Activated naive CD8-positive, alpha-beta T cell (primary cell): ENCODE measurements at regions not wholly inside any gene's neighbourhood (a gene's known extent, or its start where the extent isn't known, plus 50 kb on each side); places are given as distances from the start of the nearest gene placed in this dataset.

Source experiments
- H3K27ac Mint-ChIP-seq: one replicate; pipeline ENCODE4 v1.8.0; 2021; ENCODE audit warnings: mixed read lengths
- H3K27me3 Mint-ChIP-seq: one replicate; pipeline ENCODE4 v1.8.0; 2021; ENCODE audit warnings: mixed read lengths
- H3K36me3 Mint-ChIP-seq: one replicate; pipeline ENCODE4 v1.8.0; 2021; ENCODE audit warnings: mixed read lengths
- H3K4me1 Mint-ChIP-seq: one replicate; pipeline ENCODE4 v1.8.0; 2021; ENCODE audit warnings: low read depth, mixed read lengths
- H3K4me3 Mint-ChIP-seq: one replicate; pipeline ENCODE4 v1.8.0; 2021; ENCODE audit warnings: mild to moderate bottlenecking, mixed read lengths
- H3K9me3 Mint-ChIP-seq: one replicate; pipeline ENCODE4 v1.8.0; 2021; ENCODE audit warnings: low read depth, mixed read lengths

GRCh38 chr3:25218362-25218761 lies 209.7 kb upstream of the RARB start:
- no peak overlapping the region for H3K4me3 Mint-ChIP-seq
- H3K36me3 Mint-ChIP-seq, result no peaks in the 10 kb centered on the region
- no peaks in the 10 kb centered on the region for H3K4me1 Mint-ChIP-seq
- H3K9me3 Mint-ChIP-seq, result no peaks in the 10 kb centered on the region
- no peaks in the 10 kb centered on the region for H3K27me3 Mint-ChIP-seq
- no peak overlapping the region for H3K27ac Mint-ChIP-seq

- Mint-ChIP-seq H3K27me3 (no peaks in the 10 kb centered on the region), H3K4me1 (no peaks in the 10 kb centered on the region), H3K27ac (no peak overlapping the region), H3K36me3 (no peaks in the 10 kb centered on the region), H3K4me3 (no peak overlapping the region), H3K9me3 (no peaks in the 10 kb centered on the region)
These were observed 201.3 kb upstream of the RARB start for GRCh38 chr3:25226747-25227146.

DNA sequence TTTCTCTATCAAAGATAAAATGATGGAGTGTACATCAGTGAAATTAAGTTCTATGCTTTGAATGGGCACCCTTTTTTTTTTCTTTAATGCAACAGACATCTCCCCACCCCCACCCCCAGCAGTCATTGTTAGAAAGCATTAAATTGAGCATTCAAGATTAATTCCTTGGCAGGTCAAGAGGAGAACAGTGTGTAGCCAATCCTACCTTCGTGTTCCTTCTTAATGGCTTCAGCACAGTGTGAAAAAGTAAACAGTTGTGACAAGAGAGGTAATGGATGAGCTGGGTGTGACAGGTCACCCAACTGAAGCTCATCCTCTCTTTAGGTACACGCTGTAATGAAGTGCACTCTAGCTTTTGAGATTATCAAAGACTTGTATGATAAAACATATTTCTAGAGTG lies 198.5 kb upstream of the RARB start:
- H3K27me3 Mint-ChIP-seq, result no peaks in the 10 kb centered on the region
- no peak overlapping the region for H3K4me3 Mint-ChIP-seq
- H3K4me1 Mint-ChIP-seq, result no peaks in the 10 kb centered on the region

DNA sequence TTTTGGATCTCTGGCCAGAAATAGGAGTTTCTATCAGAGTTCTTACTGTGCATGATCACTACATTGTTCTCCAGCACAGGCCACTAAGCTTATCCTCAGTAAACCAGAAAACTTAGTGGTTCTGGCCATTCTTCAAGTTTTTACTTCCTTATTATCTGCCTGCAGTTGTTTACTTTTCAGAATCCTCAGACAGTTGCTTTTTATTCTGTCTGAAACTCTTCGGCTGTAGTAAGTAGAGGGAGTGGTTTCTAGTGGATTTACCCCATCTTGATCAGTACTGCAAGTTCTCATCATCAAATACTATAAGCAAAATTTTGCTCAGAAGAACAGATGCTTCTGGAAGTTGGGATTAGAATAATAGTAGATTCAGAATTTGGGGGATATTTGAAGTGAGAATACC lies 193.0 kb upstream of the RARB start:
- H3K27me3 Mint-ChIP-seq, result no peaks in the 10 kb centered on the region
- H3K27ac Mint-ChIP-seq, result no peak overlapping the region
- H3K4me1 Mint-ChIP-seq, result no peaks in the 10 kb centered on the region
- H3K36me3 Mint-ChIP-seq, result no peaks in the 10 kb centered on the region
- no peaks in the 10 kb centered on the region for H3K9me3 Mint-ChIP-seq
- H3K4me3 Mint-ChIP-seq, result no peak overlapping the region

More for the DNA sequence above, 198.5 kb upstream of the RARB start:
- no peak overlapping the region for H3K27ac Mint-ChIP-seq
- H3K36me3 Mint-ChIP-seq, result no peaks in the 10 kb centered on the region
- no peaks in the 10 kb centered on the region for H3K9me3 Mint-ChIP-seq

GRCh38 chr3:25235466-25235865 lies 192.6 kb upstream of the RARB start:
- H3K4me3 Mint-ChIP-seq, result no peak overlapping the region
- peaks cover 2% of the 10 kb centered on the region for H3K9me3 Mint-ChIP-seq
- no peaks in the 10 kb centered on the region for H3K27me3 Mint-ChIP-seq
- H3K4me1 Mint-ChIP-seq, result no peaks in the 10 kb centered on the region
- H3K36me3 Mint-ChIP-seq, result no peaks in the 10 kb centered on the region
- no peak overlapping the region for H3K27ac Mint-ChIP-seq

DNA sequence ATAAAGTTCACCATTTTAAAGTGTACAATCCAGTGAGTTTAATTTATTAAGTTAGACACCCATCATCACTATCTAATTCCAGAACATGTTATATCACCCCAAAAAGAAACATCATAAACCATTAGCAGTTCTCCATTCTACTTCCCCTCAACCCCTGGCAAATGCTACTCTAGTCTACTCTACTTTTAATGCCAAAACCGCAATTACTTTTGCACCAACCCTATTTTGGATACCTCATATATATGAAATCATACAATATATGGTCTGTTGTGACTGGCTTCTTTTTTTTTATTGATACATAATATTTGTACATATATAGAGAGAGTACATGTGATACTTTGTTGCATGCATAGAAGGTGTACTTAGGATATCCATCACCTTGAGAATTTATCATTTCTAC lies 190.5 kb upstream of the RARB start:
- Mint-ChIP-seq H3K27ac (no peak overlapping the region), H3K9me3 (peaks cover 8% of the 10 kb centered on the region), H3K4me1 (no peaks in the 10 kb centered on the region), H3K36me3 (no peaks in the 10 kb centered on the region), H3K4me3 (no peak overlapping the region), H3K27me3 (no peaks in the 10 kb centered on the region)

DNA sequence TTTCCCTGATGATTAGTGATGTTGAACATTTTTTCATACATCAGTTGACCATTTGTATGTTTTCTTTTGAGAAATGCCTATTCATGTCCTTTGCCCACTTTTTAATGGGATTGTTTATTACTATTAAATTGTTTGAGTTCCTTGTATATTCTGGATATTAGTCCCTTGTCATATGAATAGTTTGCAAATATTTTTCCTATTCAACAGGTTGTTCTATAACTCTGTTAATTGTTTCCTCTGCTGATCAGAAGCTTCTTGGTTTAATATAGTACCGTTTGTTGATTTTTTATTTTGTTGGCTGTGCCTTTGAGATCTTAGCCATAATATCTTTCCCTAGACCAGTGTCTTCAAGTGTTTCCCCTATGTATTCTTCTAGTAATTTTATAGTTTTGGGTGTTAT lies 189.0 kb upstream of the RARB start:
- Mint-ChIP-seq H3K9me3 (peaks cover 12% of the 10 kb centered on the region), H3K27ac (no peak overlapping the region), H3K36me3 (no peaks in the 10 kb centered on the region), H3K27me3 (no peaks in the 10 kb centered on the region), H3K4me3 (no peak overlapping the region), H3K4me1 (no peaks in the 10 kb centered on the region)

DNA sequence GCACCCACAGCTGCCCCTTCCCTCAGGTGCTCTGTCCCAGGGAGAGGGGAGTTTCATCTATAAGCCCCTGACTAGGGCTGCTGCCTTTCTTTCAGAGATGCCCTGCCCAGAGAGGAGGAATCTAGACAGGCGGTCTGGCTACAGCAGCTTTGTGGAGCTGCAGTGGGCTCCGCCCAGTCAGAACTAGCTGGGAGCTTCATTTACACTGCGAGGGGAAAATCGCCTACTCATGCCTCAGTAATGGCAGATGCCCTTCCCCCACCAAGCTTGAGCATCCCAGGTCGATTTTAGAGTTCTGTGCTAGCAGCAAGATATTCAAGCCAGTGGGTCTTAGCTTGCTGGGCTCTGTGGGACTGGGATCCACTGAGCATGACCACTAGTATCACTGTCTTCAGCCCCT lies 181.2 kb upstream of the RARB start:
- Mint-ChIP-seq H3K36me3 (no peaks in the 10 kb centered on the region), H3K27ac (no peak overlapping the region), H3K4me3 (no peak overlapping the region), H3K9me3 (peaks cover 18% of the 10 kb centered on the region), H3K27me3 (no peaks in the 10 kb centered on the region), H3K4me1 (no peaks in the 10 kb centered on the region)

- Mint-ChIP-seq H3K4me1 (no peaks in the 10 kb centered on the region), H3K36me3 (no peaks in the 10 kb centered on the region), H3K27ac (no peak overlapping the region), H3K27me3 (no peaks in the 10 kb centered on the region), H3K9me3 (peaks cover 19% of the 10 kb centered on the region), H3K4me3 (no peak overlapping the region)
These were observed 175.8 kb upstream of the RARB start for GRCh38 chr3:25252291-25252690.

DNA sequence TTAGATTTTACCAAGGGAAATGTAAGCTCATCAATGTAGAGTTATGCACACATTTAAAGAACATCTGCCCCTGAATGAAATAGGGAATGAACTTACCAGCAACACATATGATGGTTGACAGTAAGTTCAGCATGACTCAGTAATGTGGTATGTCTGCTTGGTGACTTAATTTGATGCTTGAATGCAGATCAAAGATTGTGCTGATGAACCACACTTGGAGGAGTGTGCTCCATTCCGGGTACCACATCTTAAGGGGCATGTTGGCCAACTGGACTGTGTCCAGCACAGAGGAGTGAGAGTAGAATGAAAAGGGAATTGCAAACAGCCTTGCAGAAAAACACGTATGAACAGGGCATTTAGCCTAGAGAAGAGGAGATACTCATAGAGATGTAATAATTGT lies 171.0 kb upstream of the RARB start:
- Mint-ChIP-seq H3K9me3 (peaks cover 6% of the 10 kb centered on the region), H3K27me3 (no peaks in the 10 kb centered on the region), H3K4me1 (no peaks in the 10 kb centered on the region), H3K36me3 (no peaks in the 10 kb centered on the region), H3K4me3 (no peak overlapping the region), H3K27ac (no peak overlapping the region)

GRCh38 chr3:25259871-25260270 lies 168.2 kb upstream of the RARB start:
- no peak overlapping the region for H3K27ac Mint-ChIP-seq
- H3K4me1 Mint-ChIP-seq, result no peaks in the 10 kb centered on the region
- H3K4me3 Mint-ChIP-seq, result no peak overlapping the region
- H3K9me3 Mint-ChIP-seq, result no peaks in the 10 kb centered on the region
- no peaks in the 10 kb centered on the region for H3K36me3 Mint-ChIP-seq
- no peaks in the 10 kb centered on the region for H3K27me3 Mint-ChIP-seq

GRCh38 chr3:25262322-25262721 lies 165.7 kb upstream of the RARB start:
- no peak overlapping the region for H3K27ac Mint-ChIP-seq
- no peaks in the 10 kb centered on the region for H3K36me3 Mint-ChIP-seq
- H3K4me1 Mint-ChIP-seq, result no peaks in the 10 kb centered on the region
- H3K9me3 Mint-ChIP-seq, result no peaks in the 10 kb centered on the region
- H3K27me3 Mint-ChIP-seq, result no peaks in the 10 kb centered on the region
- no peak overlapping the region for H3K4me3 Mint-ChIP-seq

DNA sequence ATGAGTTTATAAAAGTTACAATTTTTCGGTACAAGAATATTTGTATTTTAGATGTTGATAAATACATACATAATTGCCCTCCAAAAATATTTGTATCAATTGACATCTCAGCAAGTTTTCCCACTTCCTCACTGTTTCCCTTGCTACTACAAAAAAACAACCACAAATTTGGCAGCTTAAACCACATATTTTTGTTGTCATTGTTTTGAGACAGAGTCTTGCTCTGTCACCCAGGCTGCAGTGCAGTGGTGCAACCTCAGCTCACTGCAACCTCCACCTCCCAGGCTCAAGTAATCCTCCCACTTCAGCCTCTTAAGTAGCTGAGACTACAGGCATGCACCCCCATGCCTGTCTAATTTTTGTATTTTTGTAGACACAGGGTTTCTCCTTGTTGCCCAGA lies 162.8 kb upstream of the RARB start:
- H3K27me3 Mint-ChIP-seq, result no peaks in the 10 kb centered on the region
- no peaks in the 10 kb centered on the region for H3K9me3 Mint-ChIP-seq
- H3K36me3 Mint-ChIP-seq, result no peaks in the 10 kb centered on the region
- H3K4me3 Mint-ChIP-seq, result no peak overlapping the region
- H3K27ac Mint-ChIP-seq, result no peak overlapping the region
- no peaks in the 10 kb centered on the region for H3K4me1 Mint-ChIP-seq

GRCh38 chr3:25266677-25267076 lies 161.4 kb upstream of the RARB start:
- Mint-ChIP-seq H3K4me1 (no peaks in the 10 kb centered on the region), H3K4me3 (no peak overlapping the region), H3K9me3 (no peaks in the 10 kb centered on the region), H3K27ac (no peak overlapping the region), H3K27me3 (no peaks in the 10 kb centered on the region), H3K36me3 (no peaks in the 10 kb centered on the region)

DNA sequence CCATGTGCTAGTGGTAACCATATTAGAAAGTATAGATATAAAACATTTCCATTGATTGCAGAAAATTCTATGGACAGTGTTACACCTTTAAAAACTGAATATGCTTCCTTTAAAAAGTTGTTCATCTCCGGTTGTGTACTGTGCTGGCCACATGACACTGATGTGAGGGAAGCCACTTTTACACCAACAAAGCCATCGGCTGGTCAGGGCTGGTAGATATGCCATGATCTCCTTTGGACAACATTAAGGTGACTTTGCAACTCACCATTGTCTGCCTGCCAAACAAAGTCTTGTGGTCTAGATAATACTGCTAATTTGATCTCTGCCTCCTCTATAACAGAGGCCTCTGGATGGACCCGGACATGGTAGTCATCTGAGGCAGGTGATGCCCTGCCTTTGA lies 156.0 kb upstream of the RARB start:
- no peaks in the 10 kb centered on the region for H3K27me3 Mint-ChIP-seq
- no peaks in the 10 kb centered on the region for H3K36me3 Mint-ChIP-seq
- no peak overlapping the region for H3K4me3 Mint-ChIP-seq
- H3K4me1 Mint-ChIP-seq, result no peaks in the 10 kb centered on the region
- H3K27ac Mint-ChIP-seq, result no peak overlapping the region
- H3K9me3 Mint-ChIP-seq, result no peaks in the 10 kb centered on the region

DNA sequence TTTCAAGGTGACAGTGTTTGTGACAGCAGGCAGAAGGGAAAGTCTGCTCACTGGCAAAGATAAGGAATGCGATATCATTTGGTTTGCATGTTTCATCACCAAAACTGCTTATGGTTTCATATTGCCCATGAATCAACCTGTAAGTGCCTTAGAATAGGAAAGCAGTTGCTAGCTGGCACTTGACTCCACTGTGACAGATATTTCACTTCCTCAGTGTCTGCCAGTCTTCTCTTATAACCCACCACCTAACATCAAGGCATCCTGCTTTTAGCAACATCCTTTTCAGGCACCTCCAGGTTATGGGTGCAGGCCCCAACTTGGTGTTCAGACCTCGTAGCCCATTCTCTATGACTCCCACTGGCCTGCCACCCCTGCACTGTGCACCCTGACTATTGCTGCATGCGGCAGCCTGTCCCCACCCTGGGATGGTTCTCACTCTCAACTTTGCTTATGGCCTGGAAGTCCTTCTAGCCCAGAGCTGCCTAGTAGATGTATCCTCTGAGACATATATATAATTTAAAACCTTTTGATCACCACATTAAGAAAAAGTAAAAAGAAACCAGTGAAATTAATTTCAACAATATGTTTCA lies 154.4 kb upstream of the RARB start:
- no peaks in the 10 kb centered on the region for H3K9me3 Mint-ChIP-seq
- no peaks in the 10 kb centered on the region for H3K36me3 Mint-ChIP-seq
- no peaks in the 10 kb centered on the region for H3K4me1 Mint-ChIP-seq
- no peak overlapping the region for H3K4me3 Mint-ChIP-seq
- no peak overlapping the region for H3K27ac Mint-ChIP-seq
- no peaks in the 10 kb centered on the region for H3K27me3 Mint-ChIP-seq
